ENCODE measurements at regions not wholly inside any gene's neighbourhood (a gene's known extent, or its start where the extent isn't known, plus 50 kb on each side); places are given as distances from the start of the nearest gene placed in this dataset.
A peak's percentile ranks its signal among the peaks of the same experiment; 100 is the strongest.
"Not testable (repeated sequence)": the region's sequence is repeated elsewhere in the genome, so short reads cannot be mapped to it uniquely, and the experiment has no call there.

GRCh38 chr9:42385574-42386120 lies 202.2 kb downstream of the SPATA31A6 start:
- TF ChIP-seq CTCF (conservative IDR thresholded peaks at IDR 0.05) = not testable (repeated sequence)
- TF ChIP-seq ZFX (IDR thresholded peaks at IDR 0.05) = peak; percentile 65
